HG02588 (cell line): ENCODE measurements at regions not wholly inside any gene's neighbourhood (a gene's known extent, or its start where the extent isn't known, plus 50 kb on each side); places are given as distances from the start of the nearest gene placed in this dataset.
A peak's percentile ranks its signal among the peaks of the same experiment; 100 is the strongest.
"Not testable (repeated sequence)": the region's sequence is repeated elsewhere in the genome, so short reads cannot be mapped to it uniquely, and the experiment has no call there.

ENCODE experiments used
- ATAC-seq: cut with Tn5 transposase; IDR thresholded peaks from one replicate; pipeline ENCODE4 v1.9.1; 2021; ENCODE audit warnings: mild to moderate bottlenecking, moderate library complexity; ENCODE audit not compliant: unreplicated experiment

DNA sequence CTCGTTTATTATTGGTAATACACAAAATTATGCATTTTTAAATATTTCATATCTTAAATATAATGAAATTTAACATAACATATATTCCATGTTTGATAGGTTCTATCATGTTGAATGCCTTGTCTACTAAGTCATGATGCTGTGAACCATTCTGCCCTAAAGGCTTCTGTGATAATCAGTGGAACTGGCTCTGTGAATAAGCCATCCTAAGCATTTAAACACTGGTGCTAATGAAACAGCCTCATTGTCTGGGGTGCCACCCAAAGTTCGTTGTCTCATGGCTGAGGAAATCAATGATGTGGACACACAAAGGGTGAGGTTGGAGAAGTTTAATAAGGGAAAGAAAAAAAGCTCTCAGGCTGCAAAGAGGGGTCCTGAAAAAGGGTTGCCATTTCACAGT, 264.7 kb upstream of the ZRANB2 start:
- no peak for ATAC-seq

DNA sequence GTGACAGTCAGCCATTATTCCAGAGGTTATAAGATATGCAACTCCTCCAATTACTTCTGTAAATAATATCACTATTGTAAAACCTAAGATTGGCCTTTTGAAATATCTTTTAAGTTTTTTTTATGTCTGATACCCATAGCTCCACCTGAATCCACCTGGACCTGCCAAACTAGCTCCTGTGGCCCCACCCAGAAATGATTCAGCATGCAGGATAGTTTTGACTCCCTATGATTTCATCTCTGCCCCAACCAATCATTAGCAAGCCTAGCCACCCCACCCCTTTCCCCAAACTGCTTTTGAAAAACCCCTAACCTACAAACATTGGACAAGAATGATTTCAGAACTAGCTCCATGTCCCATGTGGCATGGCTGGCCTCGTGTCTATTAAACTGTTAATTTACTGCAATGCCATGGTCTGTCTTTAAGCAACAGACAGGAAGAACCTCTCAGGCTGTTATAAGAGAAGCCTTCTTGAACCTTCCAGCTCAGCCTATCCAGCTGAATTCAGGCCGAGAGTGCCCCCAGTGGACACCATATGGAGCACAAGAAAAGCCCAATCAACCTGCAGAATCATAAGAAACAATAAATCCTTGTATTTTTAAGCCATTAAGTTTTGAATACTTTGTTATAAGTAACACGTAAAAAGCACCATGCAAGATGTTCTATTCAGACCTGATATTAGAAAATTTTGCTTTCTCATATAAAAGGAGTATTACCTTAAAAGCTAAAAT, 263.0 kb upstream of the ZRANB2 start:
- no peak for ATAC-seq

DNA sequence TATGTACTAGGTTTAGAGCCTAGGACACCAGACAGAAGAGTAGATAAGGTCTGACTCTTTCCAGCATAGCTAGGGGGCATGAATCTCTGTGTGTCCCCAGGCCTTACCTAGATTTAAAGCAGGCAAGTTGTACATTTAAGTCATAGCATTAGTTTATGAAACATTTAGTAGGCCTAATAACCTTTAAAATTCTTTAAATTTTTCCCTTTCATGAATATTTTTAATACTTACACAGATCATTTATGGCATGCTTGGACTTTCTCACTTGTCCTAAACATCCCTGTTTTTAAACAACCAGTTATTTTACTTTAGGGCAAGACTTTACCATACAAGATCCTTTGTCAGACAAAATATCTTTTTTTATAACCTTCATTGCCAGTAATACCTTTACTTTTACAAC, 258.4 kb upstream of the ZRANB2 start:
- ATAC-seq, result no peak

DNA sequence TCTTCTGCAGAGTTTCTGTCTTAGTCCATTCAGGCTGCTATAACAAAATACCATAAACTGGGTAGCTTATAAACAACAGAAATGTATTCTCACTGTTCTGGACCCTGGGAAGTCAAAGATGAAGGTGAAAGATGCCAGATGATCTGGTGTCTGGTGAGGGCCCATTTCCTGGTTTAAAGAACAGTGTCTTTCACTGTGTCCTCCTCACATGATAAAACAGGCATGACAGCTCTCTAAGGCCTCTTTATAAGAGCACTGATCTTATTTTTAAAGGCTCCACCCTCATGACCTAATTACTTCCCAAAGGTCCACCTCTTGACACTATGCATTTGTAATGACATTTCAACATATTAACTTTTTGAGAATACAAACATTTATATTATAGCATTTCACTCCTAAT, 250.2 kb upstream of the ZRANB2 start:
- ATAC-seq, result no peak

DNA sequence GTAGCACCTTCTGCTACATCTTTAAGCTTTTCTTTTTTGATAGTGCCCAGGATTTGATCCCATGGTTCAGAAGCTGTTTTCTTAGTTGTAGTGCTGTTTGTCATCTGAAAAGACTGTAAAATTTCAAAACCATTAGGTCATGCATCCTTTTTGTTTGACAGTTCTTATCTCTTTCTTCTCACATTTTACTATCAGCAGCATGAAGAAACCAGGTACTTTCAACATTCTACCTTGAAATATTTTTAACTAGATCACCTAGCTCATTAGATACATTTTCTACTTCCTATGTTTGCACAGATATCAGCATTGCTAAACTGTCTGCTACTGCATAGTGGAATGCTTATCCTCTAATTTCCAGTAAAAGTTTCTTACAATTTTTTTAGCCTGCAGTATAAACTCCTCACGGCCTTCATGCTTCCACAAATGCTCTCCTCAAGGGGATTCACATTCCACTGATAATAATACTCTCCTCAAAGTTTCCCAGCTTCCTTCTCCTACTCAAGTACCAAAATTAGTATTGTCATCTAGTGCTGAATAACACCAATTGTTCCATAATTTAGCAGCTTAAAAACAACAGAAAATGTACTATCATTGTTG, 243.9 kb upstream of the ZRANB2 start:
- ATAC-seq, result no peak

DNA sequence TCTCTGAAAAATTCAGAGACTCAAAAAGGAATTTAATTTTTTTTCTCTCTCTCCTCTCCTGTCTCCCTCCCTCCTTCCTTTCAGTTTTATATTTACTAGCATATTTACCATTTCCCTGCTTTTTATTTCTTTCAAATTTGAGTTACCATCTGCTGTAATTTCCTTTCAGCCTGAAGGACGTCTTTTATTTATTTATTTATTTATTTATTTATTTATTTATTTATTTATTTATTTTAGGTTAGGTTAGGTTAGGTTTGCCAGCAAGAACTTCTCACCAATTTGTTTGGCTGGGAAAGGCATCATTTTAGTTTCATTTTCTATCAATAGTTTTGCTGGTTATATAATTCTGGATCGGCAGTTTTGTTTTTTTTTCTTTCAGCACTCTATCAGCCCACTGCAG, 231.7 kb upstream of the ZRANB2 start:
- ATAC-seq, result no peak

DNA sequence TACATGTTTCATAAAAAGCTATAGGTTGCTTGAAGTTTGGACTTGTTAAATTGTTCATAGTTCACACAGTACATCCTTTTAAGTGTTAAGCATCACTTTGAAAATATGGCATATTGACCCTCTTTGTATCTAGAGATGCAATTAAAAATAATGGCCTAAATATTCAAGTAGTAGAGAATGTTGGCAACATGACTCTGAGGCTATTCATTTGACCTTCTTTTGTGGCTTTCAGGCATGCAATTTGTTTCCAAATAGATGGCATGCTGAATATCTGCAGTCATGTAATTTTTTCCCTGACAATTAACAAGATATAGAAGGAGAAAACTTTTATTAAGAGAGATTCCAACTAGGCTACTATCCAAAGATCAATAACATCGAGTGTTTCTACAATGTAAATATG, 230.5 kb upstream of the ZRANB2 start:
- no peak for ATAC-seq

DNA sequence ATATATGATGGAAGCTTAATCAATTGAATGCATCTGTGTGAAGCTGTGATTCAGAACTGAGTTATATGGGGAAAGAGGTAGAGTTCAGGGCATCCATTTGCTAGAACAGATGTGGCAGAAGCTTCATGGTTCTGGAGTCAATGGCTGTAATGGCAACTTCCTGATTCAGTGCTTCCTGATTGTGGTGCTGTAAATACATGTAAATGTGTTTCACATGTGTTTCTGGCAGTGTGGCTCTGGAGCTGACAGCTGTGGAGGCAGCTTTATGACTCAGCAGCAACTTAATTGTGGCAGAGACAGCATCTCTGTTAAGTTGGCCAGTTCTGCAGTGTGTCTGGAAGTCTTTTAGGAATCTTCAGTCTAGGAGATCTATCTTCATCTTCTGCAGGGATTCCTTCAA, 226.6 kb upstream of the ZRANB2 start:
- peak; percentile 69 for ATAC-seq

DNA sequence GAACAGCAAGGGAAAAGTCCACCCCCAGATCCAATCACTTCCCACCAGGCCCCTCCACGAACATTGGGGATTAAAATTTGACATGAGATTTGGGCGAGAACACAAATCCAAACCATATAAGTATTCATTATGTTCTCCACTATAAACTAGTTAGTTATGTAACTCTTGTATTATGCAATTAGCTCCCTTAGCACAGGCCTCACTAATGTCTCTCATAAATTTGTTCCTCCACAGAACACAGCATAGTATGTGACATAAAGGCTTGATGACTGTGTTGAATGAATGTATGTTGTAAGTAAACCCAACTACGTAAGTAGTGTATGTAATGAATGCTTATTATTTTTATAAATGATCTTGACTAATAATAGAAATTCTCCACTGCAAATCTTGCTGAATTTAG, 223.3 kb upstream of the ZRANB2 start:
- no peak for ATAC-seq

DNA sequence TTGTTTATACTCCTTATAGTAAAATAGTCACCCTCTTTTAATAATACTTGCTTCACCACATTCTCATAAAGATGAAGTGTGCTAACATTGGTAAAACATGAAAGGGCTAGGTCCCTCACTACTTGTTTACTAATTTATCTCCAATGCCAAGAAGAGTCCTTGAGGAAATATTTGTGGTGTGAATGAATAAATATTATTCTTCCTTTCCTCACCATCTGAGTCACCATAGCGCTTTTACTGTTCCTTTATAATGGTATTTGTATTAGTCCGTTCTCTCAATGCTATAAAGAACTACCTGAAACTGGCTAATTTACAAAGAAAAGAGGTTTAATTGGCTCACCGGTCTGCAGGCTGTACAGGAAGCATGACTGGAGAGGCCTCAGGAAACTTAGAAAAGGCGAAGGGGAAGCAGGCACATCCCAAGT, 222.8 kb upstream of the ZRANB2 start:
- no peak for ATAC-seq

DNA sequence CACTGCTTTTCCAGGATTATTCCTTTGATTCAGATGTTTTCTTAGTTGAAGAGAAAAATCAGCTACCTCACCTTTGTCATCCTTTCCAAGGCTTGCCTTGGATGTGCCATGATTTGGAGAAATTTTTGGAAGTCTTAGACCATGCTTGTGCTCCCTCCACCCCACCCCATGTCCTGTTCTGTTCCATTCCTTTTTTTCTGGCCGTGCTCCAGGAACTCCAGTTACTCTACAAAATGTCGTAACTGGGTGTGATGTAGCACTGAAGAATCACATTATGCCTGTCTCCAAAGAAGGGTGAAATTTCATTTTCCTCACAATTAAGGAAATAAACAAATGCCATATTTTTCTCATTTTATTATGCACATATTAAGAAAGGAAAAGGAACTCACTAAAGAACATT, 217.8 kb upstream of the ZRANB2 start:
- ATAC-seq, result no peak

DNA sequence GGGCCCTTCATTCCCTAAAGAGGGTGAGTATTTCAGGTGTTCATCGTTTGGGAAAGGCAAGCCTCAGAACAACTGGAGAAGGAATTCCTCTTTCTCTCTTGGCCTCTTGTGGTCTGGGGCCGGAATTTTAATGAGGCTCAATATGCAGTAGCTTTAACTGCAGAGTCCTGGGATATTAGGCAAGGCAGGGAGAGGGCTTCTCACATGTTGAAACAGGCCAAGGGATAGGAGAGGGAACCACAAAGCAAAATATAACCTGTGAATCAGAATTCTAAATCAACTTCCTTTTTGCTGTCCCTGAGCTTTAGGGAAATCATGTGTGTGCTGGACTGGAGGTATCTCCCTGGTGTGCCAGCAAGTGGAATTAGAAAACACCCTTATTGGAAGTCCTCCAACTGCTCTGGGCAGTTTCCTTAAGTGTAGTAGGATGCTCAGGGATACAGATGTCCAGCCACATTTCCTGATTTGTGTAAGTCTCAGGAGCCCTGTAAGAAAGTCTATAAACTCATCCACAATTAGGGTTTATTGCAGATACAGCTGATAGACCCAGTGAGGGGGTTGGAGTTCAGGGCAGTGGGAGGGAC, 215.8 kb upstream of the ZRANB2 start:
- ATAC-seq, result no peak

DNA sequence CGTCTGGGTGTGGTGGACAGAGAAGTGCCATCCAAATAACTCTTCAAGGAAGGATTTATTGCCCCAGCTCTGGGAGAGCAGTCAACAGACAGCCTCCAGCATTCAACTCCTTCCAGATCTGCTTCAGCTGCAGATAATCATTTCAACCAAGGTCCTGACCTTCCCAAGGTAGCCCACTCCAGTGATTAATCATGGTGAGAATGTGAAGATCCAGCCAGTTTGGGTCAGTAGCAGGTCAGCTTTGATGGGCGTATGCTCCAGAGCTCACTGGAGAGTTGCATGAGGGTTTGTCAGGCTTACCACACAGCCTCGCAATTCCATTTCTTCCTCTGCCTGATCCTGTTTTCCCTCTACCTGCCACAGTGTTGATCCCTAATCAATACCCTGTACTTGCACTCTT, 214.5 kb upstream of the ZRANB2 start:
- no peak for ATAC-seq

DNA sequence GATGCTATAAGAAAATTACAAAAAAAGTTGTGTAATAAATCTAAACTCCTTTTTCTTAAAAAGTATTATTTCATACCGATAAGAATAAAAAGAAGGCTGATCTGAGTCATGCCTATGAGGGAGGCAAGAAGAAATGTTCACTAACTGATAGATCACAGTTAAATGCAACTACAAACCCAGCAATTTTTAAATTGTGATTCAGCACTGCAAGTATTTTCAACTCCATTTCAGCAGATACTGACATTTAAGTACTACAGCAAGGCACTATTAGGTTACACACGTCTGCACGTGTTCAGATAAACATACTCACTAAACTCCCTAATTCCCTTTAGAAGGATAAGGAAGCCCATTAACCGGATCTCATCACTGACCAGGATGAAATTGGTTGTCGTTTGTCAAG, 213.3 kb upstream of the ZRANB2 start:
- no peak for ATAC-seq

DNA sequence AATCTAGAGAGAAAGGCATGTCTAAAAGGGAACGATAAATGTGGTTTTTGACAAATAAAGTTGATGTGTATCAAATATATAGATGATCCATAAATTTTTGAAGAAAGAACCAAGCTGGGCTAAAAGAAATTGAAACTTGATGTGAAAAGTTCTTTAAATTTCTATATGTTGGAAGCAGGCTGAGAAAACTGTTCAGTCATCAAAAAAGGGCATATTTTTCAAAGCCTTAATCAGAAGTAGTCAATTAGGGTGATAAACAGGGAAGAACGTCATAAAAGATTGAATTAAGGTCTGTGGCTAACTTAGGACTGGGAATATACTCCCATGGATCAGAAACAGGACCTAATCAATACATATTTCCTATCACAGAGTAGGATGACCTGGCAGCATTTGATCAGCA, 211.4 kb upstream of the ZRANB2 start:
- no peak for ATAC-seq

DNA sequence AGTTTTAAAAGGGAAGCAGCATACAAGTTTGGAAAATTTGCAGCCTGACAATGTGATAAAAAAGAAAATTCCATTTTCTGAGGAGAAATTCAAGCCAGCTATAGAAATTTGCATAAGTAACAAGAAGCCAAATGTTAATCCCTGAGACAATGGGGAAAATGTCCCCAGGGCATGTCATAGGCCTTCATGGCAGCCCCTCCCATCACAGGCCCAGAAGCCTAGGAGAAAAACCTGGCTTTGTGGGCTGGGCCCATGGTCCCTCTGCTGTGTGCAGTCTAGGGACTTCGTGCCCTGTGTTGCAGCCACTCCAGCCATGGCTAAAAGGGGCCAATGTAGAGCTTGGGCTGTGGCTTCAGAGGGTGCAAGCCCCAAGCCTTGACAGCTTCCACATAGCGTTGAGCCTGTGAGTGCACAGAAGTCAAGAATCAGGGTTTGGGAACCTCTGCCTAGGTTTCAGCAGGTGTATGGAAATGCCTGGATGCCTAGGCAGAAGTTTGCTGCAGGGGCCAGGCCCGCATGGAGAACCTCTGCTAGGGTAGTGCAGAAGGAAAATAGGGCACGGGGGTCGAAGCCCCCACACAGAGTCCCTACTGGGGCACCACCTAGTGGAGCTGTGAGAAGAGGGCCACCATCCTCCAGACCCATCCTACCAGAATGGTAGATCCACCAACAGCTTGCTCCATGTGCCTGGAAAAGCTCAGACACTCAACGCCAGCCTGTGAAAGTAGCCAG, 209.8 kb upstream of the ZRANB2 start:
- ATAC-seq, result not testable (repeated sequence)

DNA sequence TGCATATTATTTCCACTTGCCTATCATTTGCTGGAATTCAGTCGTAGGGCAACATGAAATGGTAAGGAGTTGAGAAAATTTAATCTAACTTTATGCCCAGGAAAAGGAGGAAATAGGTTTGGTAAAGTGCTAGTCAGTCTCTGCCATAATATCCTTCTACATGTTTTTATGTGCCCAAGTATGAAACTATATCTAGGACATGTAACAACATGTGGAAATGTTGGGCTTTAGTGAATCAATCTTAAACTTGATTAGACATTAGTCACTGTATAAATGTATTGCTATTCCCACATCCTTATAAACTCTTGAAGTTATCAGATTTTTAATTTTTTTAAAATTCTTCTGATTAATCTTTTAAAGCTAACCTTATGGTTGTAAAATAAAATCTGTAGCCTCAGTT, 204.7 kb upstream of the ZRANB2 start:
- ATAC-seq, result no peak

DNA sequence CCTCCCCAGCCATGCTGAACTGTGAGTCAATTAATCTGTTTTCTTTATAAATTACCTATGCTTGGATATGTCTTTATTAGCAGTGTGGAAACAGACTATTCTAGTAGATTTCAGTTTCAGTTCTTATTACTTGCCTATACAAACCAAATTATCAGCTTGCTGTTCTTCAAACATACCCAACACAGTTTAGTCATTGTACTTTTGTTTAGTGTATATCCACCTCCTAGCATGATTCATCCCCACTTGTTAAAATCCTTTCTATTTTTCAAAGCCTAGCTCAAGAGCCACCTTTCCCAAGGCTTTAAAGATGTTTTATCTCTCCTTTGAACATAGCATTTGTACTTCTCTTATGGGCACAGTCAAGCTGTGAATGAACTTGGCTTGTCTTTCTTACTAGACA, 195.6 kb upstream of the ZRANB2 start:
- no peak for ATAC-seq

DNA sequence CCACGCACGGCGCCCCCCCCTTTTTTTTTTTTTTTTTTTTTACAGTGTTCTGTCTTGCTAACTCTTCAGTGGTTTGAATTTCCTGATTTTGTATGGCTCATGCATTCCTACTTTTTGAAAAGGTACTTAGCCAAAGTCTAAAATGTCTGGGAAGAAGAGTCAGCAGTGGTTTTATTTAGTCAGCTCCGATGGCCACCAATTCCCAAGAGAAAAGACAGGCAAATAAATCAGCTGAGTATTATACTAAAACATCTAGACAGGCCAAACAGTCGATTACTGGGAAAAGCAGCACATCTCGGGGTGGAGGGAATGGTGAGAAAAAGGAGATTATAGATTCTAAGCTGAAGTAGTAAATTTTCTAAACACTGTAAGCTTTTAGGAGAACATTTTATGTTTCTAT, 192.5 kb upstream of the ZRANB2 start:
- ATAC-seq, result no peak

DNA sequence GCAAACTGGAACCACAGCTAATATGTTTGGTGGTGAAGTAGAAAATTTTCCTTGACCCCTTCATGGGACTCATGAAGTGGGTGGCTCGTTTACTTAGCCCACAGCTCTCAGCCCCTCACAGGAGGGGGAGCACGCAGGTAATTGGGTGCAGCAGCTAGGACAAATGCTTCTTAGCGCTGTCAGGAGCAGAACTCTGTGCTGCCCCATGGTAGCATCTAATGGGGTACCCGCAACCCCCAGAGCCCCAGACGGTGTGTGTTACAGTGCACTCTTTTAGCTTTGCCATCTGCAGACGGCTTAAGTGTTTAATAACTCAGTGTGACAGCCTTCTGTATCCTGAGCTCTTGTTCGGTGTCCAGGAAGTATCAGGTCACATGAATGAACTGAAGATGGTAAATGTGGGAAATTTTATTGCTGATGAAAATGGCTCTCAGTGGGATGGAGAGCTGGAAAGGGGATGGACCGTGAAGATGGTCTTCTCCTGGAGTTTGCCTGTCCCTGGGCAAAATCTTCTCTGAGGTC, 189.6 kb upstream of the ZRANB2 start:
- ATAC-seq, result no peak

DNA sequence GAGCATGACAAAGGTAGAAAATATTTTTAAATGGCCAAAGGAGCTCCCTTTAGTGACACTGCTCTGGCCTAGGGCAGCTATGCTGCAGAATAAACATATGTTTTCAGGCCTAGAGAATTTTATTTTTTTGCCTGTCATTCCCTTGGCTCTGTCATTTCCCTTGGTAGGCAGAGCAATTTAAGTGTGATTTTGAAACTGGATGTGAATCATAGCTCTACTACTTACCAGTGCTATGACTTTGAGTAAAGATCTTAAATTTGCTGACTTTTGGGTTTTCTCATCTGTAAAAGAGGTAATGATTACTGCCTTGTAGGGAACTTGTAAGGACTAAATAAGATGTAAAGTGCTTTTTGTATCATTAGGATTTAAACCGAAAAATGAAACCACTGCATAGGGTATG, 189.0 kb upstream of the ZRANB2 start:
- ATAC-seq, result no peak

DNA sequence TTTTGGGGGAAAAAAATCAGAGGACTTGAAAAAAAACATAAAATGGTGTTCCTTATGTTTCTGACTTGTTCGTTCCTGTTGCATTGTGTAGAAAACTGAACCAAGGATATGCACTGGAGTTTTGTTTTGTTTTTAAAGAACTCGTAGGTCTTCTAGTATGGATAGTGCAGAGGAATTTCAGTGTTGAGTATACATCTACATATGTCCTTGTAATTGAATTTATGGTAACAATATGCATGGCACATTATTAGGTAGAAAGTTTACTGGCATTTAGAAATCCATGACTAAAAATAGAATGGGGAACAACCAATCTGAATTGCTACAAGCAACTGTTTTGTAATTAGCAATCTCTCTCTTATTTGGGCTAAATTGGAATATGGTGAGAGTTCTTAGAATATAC, 188.3 kb upstream of the ZRANB2 start:
- ATAC-seq, result no peak
